IPS-18a (cell line): ENCODE measurements at regions not wholly inside any gene's neighbourhood (a gene's known extent, or its start where the extent isn't known, plus 50 kb on each side); places are given as distances from the start of the nearest gene placed in this dataset.

ENCODE experiments used
- H3K27ac ChIP-seq: one replicate; pipeline ENCODE4 v1.5.1; 2013; ENCODE audit warnings: low read length
- H3K27me3 ChIP-seq: one replicate; pipeline ENCODE4 v1.6.1; 2013; ENCODE audit warnings: mild to moderate bottlenecking, low read length; ENCODE audit not compliant: control insufficient read depth, insufficient read depth
- H3K36me3 ChIP-seq: one replicate; pipeline ENCODE4 v1.6.1; 2013; ENCODE audit warnings: low read depth, low read length; ENCODE audit not compliant: control insufficient read depth
- H3K4me1 ChIP-seq: one replicate; pipeline ENCODE4 v1.6.1; 2013; ENCODE audit warnings: low read depth, low read length; ENCODE audit not compliant: control insufficient read depth
- H3K4me3 ChIP-seq: one replicate; pipeline ENCODE4 v1.5.1; 2013; ENCODE audit warnings: low read length
- H3K9ac ChIP-seq: one replicate; pipeline ENCODE4 v1.6.1; 2013; ENCODE audit warnings: mild to moderate bottlenecking, low read length, moderate library complexity
- H3K9me3 ChIP-seq: one replicate; pipeline ENCODE4 v1.6.1; 2013; ENCODE audit warnings: low read depth, low read length; ENCODE audit not compliant: control insufficient read depth

- no peaks in the 10 kb centered on the region for H3K36me3 ChIP-seq
- H3K4me1 ChIP-seq = peaks cover 28% of the 10 kb centered on the region
- H3K4me3 ChIP-seq = no peak overlapping the region
- no peaks in the 10 kb centered on the region for H3K27me3 ChIP-seq
- H3K27ac ChIP-seq = no peak overlapping the region
- H3K9me3 ChIP-seq = no peaks in the 10 kb centered on the region
- no peak overlapping the region for H3K9ac ChIP-seq
Measured at GRCh38 chr11:19433791-19434190, 193.0 kb upstream of the E2F8 start.

GRCh38 chr11:19433367-19433766 lies 192.6 kb upstream of the E2F8 start:
- Histone ChIP-seq H3K9ac (no peak overlapping the region), H3K36me3 (no peaks in the 10 kb centered on the region), H3K4me3 (no peak overlapping the region), H3K9me3 (no peaks in the 10 kb centered on the region), H3K27ac (no peak overlapping the region), H3K27me3 (no peaks in the 10 kb centered on the region), H3K4me1 (peaks cover 28% of the 10 kb centered on the region)

GRCh38 chr11:19432370-19433061 lies 191.8 kb upstream of the E2F8 start:
- peaks cover 28% of the 10 kb centered on the region for H3K4me1 ChIP-seq
- H3K4me3 ChIP-seq = no peak overlapping the region
- H3K27me3 ChIP-seq = no peaks in the 10 kb centered on the region
- H3K9ac ChIP-seq = no peak overlapping the region
- H3K9me3 ChIP-seq = no peaks in the 10 kb centered on the region
- H3K36me3 ChIP-seq = no peaks in the 10 kb centered on the region
- H3K27ac ChIP-seq = no peak overlapping the region

GRCh38 chr11:19430754-19431398 lies 190.1 kb upstream of the E2F8 start:
- Histone ChIP-seq H3K27me3 (no peaks in the 10 kb centered on the region), H3K4me1 (peaks cover 34% of the 10 kb centered on the region)

GRCh38 chr11:19430346-19430745 lies 189.6 kb upstream of the E2F8 start:
- H3K4me3 ChIP-seq = no peak overlapping the region
- H3K9ac ChIP-seq = no peak overlapping the region
- H3K4me1 ChIP-seq = peaks cover 34% of the 10 kb centered on the region
- H3K27me3 ChIP-seq = no peaks in the 10 kb centered on the region
- H3K27ac ChIP-seq = no peak overlapping the region
- H3K9me3 ChIP-seq = no peaks in the 10 kb centered on the region
- no peaks in the 10 kb centered on the region for H3K36me3 ChIP-seq

More at GRCh38 chr11:19430754-19431398, 190.1 kb upstream of the E2F8 start:
- no peaks in the 10 kb centered on the region for H3K36me3 ChIP-seq
- H3K9me3 ChIP-seq = no peaks in the 10 kb centered on the region
- H3K27ac ChIP-seq = no peak overlapping the region
- H3K9ac ChIP-seq = no peak overlapping the region
- H3K4me3 ChIP-seq = no peak overlapping the region

GRCh38 chr11:19429108-19429760 lies 188.5 kb upstream of the E2F8 start:
- no peaks in the 10 kb centered on the region for H3K36me3 ChIP-seq
- H3K4me1 ChIP-seq = peaks cover 34% of the 10 kb centered on the region
- no peak overlapping the region for H3K4me3 ChIP-seq
- no peaks in the 10 kb centered on the region for H3K27me3 ChIP-seq
- H3K9ac ChIP-seq = no peak overlapping the region
- H3K9me3 ChIP-seq = no peaks in the 10 kb centered on the region
- H3K27ac ChIP-seq = no peak overlapping the region

- Histone ChIP-seq H3K9me3 (no peaks in the 10 kb centered on the region), H3K4me3 (no peak overlapping the region), H3K27me3 (no peaks in the 10 kb centered on the region), H3K36me3 (no peaks in the 10 kb centered on the region), H3K27ac (no peak overlapping the region), H3K4me1 (peaks cover 28% of the 10 kb centered on the region), H3K9ac (no peak overlapping the region)
Measured at GRCh38 chr11:19428206-19429002, 187.7 kb upstream of the E2F8 start.

- Histone ChIP-seq H3K9ac (no peak overlapping the region), H3K27me3 (no peaks in the 10 kb centered on the region), H3K4me3 (no peak overlapping the region), H3K9me3 (no peaks in the 10 kb centered on the region), H3K4me1 (peaks cover 14% of the 10 kb centered on the region), H3K27ac (no peak overlapping the region), H3K36me3 (no peaks in the 10 kb centered on the region)
Measured at GRCh38 chr11:19426756-19427403, 186.1 kb upstream of the E2F8 start.

GRCh38 chr11:19426011-19426755 lies 185.4 kb upstream of the E2F8 start:
- Histone ChIP-seq H3K27ac (no peak overlapping the region), H3K27me3 (no peaks in the 10 kb centered on the region), H3K4me3 (no peak overlapping the region), H3K36me3 (no peaks in the 10 kb centered on the region), H3K9me3 (no peaks in the 10 kb centered on the region), H3K4me1 (peaks cover 12% of the 10 kb centered on the region), H3K9ac (no peak overlapping the region)

- no peak overlapping the region for H3K27ac ChIP-seq
- no peaks in the 10 kb centered on the region for H3K27me3 ChIP-seq
- H3K9ac ChIP-seq = no peak overlapping the region
- H3K4me3 ChIP-seq = no peak overlapping the region
- H3K36me3 ChIP-seq = no peaks in the 10 kb centered on the region
- no peaks in the 10 kb centered on the region for H3K9me3 ChIP-seq
- peaks cover 4% of the 10 kb centered on the region for H3K4me1 ChIP-seq
Measured at GRCh38 chr11:19422276-19422675, 181.5 kb upstream of the E2F8 start.
